HG03378 (cell line): ENCODE measurements at regions not wholly inside any gene's neighbourhood (a gene's known extent, or its start where the extent isn't known, plus 50 kb on each side); places are given as distances from the start of the nearest gene placed in this dataset.

Experiments
- ATAC-seq: cut with Tn5 transposase; IDR thresholded peaks from one replicate; pipeline ENCODE4 v1.9.1; 2021; ENCODE audit warnings: mild to moderate bottlenecking, moderate library complexity; ENCODE audit not compliant: unreplicated experiment

DNA sequence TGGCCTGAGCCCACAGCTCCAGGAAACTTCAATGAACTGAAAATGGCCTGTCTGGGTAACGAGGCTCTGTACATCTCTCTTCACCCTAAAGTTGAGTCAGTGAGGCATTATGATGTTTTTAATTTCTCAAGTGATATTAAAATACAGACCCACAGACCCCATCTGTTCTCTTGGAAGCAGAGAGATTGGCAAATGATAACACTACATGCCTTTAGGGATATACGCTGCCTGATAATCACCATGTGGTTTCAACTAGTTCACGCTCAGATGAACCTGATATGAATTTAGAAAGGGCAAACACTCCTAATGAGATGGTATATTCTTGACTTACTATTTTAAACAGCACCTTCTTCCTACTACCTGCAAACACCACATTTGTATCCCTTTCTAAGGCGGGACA, 127.5 kb downstream of the RFC3 start:
- ATAC-seq, result no peak

DNA sequence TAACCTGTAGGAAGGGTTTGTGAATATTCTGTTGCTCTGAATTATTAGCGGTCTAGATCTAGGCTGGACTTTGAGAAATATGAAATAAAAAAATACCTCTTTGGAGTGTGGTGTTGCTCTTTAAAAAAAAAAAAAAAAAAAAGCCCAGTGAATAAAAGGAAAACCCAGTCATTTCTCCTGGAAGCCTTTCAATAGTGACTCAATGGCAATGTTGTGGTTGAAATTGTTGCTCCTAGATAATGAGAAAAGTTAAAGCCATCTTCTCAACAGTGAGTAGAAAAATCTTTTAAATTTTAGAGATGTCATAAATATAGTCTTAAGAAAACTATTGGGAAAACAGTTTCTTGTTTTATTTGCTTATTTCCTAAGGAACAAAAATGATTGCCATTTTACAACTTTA, 135.3 kb downstream of the RFC3 start:
- no peak for ATAC-seq

DNA sequence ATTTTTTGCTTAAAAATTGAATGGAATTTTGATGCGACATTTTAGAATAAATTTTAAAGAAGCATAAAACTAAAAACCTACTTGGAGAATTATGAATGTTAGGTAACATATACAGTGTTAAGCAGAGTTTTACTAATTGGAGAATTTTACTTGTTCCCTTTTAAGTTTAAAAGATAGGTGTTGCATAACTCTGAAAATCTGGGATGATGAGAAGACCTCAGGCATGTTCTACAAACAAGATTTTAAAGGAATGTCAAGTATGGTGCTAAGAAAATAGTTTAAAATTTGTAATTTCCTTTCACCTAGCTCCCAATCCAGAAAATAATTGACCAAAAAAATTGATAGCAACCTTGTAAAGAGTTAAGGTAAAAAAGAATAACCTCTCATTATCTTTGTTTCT, 135.8 kb downstream of the RFC3 start:
- ATAC-seq, result no peak

DNA sequence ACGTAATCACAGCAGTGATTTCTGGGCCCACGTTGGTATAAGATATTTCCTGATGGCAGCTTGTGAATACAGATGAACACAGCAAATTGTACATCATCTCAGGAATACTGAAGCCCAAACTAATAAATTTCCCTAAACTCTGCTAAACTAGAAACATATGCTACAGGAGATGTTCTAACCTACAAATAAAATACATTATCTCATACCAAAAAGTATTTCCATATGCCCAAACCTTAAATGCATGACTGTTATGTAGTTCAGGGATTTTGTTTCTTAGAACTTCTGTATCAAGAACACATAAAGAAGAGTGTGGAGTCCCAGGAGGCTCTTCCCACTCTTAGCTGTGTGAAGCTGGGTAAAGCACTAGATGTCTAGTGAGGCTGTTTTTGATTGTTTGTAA, 138.4 kb downstream of the RFC3 start:
- ATAC-seq, result no peak

DNA sequence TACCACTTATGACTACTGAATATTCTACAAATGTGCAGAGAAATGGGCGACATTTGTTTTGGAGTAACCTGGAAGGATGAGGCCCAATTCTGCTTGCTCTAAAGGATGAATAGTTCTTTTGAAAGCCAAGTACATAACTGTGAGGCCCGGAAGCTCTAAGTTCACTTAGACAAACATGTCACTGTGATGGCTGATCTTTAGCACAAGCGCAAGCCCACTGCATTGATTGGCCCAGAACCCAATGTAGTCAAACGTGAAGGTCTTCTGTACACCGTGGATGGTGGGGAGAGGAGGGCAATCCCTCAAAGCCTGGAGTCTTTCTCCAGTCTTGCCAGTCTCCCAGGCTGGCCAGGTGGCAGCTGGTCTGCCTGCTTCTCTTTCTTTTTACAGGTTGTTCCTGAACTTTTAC, 139.6 kb downstream of the RFC3 start:
- ATAC-seq, result no peak

DNA sequence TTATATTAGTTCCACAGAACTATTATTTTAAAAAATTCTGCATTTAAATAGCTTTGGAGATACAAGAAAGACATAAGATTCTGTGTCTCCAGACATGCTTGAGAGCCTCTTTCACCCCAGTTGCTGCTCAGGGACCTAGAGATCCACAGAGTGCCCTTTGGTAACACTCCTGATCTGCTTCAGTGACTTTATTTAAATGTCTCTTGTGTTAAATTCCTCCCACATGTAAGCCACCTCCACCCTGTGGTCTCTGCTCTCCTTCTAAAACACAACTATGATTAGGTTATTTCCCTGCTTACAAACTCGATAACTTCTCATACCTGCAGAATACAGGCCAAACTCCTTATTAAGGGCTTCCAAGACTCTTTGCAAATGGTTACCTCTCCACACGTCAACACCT, 141.0 kb downstream of the RFC3 start:
- no peak for ATAC-seq

DNA sequence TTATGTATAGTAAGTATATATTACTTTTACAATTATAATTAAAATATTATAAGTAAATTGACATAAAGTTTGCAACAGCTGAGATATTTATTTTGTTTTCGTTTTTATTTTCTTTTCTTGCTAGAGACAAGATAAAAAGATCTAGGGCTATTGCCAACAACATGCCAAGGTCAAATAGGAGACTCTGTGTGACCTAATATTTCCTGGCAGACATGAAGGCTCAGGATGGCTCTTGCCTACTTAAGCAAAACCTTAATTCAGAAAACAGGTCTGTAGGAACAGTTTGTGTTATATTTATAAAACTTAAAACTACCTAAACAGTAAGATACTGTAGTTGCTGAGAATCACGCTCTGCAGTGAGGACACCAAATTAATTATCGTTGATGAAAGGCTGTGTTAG, 145.2 kb downstream of the RFC3 start:
- no peak for ATAC-seq

DNA sequence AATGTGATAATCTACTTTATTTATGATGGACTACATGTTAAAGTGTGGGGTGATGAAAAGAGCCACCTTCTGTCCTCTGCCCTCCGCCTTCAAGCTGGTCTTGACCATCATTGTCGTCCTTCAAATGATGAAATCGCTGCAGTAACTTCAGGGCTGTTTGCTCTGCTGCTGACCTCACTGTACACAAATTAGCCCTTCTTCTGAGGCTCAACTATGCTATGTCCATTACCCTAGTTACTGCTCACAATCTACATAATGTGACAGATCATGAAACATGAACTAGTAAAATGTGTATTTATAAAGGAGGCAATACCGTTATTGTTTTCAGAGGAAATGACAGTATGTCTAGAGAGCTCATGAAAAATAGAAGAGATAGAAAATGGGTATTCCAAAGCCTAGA, 145.9 kb downstream of the RFC3 start:
- ATAC-seq, result no peak

DNA sequence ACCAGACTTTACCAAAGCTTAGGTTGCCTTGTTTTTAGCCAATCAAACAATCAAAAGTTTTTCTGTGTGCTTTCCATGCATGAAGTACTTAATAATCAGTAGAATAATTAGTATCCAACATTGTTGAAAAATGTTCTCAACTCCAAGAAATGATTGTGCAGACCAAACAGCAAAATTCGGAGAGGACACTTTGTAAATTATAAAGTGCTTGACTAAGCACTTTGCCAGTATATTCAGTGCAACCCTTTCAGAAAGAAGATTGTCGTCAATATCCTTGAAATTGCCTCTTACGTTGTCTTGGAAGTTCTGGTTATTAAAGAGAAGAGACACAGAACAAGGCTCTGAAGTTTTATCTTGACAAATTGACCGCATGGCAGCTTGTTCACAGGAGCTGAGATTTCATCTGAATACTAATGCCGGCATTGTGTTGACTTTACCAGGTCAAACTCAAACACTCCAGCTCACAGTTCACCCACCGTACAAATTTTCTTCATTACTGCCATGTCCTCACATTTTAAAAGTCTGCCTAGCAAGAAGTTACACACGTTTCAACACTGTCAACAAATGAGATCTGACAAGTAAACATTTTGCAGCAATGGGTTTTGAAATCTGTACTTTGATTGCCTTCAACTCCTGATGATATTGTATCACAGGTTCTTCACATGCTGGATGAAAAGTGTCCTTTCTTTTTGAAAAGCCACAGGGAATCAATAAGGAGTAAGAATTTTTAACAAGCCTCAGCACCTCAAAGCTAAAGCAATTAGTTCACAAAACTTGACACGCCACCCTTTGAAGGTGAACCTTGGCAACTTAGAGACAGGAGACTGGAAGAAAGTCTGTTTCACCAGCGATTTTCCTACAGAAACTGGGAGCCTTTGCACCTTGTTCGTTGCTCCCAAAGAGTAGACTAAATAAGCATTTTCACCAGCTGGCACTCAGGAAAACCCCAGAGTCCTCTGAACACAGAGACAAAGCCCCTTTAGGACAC, 150.9 kb downstream of the RFC3 start:
- no peak for ATAC-seq

DNA sequence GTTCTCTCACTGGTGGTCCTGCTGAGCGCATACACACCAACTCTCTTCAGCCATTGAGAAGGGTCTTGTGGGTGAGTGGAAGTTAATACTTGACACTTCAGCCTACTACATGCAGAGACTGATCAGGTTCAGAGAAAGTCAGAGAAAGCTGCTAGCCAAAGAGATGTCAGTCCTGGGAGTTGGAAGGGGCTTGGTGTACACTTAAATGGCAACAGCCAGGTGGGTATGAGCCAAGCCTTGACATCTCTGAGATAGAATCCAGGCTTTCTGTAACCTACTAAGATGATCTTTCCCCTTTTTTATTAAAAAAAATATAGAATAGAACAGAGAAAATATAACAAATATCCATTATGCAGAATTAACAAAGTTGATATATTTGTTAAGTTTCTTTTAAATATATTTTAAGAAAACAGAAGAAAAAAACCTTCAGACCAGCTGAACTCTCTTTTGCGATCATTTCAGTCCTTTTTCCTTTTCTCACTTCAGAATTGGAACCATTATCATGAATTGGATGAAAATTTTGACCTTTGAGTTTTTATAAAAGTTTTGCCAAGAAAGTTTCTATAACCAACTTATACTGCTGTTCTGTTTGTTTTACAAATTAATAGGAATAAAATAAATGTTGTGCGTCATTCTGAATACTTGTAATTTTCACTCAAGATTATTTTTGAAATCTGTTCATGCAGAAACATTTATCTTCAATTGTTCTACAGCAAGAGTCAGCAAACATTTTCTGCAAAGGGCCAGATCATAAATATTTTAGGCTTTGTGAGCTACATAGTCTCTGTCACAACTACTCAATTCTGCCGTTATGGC, 153.0 kb downstream of the RFC3 start:
- ATAC-seq, result no peak

DNA sequence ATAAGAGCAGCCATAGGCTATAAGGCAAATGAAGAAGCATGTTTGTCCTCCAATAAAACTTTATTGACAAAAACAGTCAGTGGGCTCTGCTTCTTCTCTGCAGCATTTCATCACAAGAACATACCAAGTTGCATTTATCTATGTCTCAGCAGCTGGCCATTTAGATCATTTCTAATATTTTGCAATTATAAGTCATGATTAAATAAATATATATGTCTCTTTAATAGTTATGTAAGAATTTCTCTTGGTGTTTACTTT, 153.5 kb downstream of the RFC3 start:
- ATAC-seq, result no peak

DNA sequence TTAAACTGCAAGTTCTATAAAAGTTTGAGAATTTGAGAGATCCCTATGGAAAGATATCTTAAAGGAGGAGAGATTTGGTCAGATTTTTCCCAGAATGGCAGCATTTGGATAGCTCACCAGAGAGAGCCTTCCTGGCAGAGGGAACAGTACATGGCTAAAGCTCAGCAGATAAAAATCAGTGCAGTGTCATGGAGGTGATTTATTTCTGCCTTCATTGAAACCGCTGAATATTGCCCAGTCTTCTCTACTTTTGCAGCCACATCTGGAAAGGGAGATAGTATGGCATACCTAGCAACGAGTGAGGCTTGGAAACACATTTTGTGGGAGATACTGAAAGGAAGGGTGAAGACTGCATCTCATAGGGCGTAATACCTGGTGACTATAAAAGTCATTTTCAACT, 155.2 kb downstream of the RFC3 start:
- ATAC-seq, result no peak

DNA sequence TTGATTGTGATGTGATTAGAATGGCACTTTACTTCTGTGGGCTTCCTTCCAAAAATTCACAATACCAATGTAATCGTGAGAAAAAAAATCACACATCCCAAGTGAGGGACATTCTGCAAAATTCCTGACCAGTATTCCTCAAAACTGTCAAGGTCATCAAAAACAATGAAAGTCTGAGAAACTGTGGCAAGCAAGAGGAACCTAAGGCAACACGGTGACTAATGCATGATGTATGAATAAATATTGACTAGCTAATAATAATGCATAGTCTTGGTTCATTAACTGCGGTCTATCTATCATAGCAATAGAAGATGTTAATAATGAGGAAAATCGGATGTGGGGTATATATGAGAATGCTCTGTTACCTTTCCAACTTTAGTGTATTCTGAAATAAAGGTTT, 159.0 kb downstream of the RFC3 start:
- ATAC-seq, result no peak

DNA sequence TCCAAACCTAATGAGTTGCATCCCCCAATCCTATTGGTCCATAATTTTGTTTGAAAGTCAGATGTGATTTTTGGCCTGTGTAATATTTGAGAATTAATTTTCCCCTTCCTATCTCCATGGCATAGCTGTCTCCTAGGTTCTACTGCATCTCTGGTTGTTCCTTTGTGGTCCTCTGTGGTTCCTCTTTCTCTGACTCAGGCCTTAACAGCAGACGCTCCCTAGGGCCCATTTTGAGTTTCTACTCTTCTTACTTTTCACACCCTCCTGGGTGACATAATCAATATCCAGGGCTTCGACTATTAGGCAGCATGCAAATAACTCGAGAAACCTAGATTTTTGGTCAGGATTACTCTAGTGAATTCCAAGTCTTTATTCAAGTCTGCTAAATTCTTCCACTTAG, 160.7 kb downstream of the RFC3 start:
- ATAC-seq, result no peak

DNA sequence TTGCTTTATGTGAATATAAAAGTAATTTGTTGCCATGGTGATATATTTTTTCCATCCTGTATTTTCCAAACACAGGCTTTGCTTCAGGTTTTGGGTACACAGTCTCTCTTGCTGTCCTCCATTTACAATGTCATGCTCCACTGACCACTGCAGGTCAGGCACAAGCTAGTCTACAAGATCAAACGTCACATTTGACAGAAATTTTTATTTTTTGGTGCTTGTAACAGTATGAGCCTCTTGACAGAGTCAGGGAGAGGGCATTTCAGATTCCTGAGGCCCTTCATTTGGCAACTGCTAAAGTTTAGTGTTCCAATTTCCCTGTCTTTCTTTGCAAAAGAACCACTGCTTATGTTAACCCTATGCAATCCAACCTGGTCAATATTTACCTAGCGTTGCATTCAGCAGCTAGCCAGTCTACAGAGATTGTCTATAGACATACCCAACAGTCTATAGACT, 175.0 kb downstream of the RFC3 start:
- no peak for ATAC-seq

DNA sequence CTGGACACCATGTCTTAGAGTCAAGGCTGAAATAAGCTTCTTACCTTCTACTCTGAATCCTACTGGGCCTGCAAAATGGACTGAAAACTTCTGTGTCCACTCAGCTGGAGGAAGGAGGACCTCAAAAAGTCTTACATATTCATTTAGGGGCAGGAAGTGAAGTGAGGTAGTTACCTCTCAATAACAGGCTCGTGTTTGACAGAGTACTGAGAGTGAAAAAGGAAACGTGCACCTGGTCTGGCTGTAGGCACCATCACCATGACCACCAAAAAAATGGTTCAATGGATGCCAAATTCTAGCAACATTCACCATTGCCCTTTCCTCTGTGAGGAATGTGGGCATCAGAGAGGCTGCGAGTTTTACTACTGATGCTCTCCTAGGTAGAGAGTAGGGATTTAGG, 176.2 kb downstream of the RFC3 start:
- ATAC-seq, result no peak

DNA sequence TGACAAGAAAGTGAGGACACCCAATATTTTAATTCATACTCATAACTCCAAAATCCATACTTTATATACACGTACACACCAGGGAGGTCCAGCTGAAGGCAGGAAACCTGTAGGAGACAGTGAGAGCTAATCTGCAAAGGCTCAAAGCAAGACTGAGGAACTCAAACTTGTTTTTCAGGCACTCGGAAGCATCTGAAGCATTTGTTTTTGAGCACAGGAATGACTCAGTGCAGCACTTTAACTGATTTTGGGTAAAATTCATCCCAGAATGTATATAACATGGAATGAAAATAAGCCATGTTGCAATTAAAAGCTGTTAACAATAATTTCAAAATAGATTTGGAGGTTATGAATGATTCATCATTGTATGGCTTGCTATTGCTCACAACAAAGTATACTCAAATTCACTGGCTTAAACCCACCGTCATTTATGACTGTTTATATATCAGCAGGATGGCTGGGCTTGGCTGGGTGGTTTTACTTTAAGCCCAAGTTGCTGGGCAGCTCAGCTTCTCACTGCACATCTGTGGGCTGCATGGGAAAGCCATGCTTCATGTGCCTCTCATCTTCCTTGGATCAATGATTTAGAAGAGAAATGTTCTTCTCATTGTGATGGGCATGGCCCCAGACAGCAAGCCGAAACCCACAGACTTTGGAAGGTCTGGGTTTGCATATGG, 177.0 kb downstream of the RFC3 start:
- ATAC-seq, result no peak

DNA sequence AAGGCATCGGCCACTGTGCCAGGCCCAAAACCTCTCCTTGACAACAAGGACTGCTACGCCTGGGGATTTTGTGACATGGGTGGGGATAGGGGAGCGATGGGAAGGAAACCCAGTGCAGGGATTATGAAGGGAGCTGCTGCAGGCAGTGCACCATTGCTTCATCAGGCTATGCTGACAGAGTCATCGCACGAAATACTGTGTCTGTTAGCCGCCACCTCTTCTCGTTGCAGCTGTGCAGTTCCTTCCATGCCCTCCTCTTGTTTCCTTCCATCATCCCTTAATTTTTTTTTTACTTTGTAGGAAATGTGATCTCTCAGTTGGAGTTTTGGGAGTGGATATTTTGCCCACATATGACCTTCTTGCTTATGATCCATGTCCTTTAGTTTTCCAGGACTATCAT, 178.7 kb downstream of the RFC3 start:
- ATAC-seq, result no peak

DNA sequence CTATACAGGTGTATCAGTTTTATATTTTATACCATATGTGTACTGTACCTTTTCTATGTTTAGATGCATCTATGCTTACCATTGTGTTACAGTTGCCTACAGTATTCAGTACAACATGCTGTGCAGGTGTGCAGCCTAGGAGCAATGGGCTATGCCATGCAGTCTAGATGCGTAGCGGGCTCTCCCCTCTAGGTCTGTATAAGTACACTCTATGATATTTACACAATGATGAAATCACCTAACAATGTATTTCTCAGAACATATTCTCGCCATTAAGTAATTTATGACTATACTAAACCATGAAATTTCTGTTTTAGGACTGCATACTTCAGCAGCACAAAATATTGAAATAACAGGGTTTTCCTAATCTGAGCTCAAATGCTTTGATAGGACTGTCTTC, 179.6 kb downstream of the RFC3 start:
- ATAC-seq, result no peak

DNA sequence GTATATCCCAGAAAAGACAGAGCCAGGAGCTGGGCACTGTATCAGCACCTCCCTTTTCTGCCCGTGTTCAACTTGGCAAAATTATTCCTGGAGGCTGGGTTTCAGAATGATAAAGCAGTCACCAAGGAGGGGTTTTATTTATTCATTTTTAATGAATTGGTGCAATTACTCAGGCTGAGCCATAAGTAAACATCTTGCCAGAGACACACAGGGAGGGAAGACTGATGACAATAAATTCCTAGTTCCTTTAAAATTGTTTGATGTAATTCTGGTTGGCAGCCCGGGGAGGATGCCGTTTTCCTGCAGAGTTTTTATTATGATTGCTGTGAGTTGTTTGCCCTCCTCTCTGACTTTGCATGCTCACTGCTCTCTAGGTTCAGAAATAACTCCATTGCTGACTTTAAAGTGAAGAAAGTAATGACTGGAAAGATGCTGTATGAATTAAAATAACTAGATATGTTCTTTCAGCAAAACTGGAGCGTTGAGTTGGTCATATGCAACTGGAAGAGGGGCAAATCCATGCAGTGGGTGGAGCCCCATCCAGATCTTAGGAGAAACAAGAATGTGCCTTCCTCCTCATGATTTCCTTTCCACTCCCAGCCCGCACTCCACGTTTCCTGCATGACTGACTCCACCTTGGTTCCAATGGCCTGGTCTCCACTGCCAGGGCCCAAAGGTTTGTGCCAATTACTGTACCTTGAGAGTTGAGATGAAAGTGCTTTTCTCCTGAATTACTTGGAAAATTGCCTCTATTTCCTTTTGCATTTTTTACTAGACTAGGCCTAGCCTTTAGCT, 182.1 kb downstream of the RFC3 start:
- ATAC-seq, result no peak

DNA sequence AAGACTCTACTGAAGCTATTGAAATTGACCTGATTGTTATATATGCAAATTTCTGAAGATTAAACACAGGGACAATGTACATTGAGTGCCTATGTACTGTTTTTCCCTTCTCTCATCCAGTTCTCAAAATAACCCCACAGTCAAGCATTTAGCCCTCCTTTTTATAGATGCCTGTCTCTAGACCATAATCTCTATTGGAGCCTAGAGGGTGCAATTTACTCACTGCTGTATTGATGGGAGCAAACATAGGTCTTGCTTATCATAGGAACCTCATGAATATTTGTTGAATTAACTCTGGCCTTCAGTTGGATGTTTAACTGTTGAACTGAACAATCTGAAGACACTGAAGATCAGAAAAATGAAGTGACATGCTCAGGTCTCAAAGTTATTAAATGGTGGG, 183.0 kb downstream of the RFC3 start:
- ATAC-seq, result no peak
